GM18861 (cell line): ENCODE measurements at regions not wholly inside any gene's neighbourhood (a gene's known extent, or its start where the extent isn't known, plus 50 kb on each side); places are given as distances from the start of the nearest gene placed in this dataset.
"Not testable (repeated sequence)": the region's sequence is repeated elsewhere in the genome, so short reads cannot be mapped to it uniquely, and the experiment has no call there.

ENCODE experiments used
- ATAC-seq: cut with Tn5 transposase; IDR thresholded peaks from one replicate; pipeline ENCODE4 v1.9.1; 2021; ENCODE audit not compliant: unreplicated experiment

GRCh38 chr3:110958313-110959147 is 113.1 kb upstream of the NECTIN3 start:
- no peak for ATAC-seq

GRCh38 chr3:110965976-110966375 is 105.6 kb upstream of the NECTIN3 start:
- ATAC-seq: no peak

GRCh38 chr3:110966966-110967663 is 104.5 kb upstream of the NECTIN3 start:
- ATAC-seq: no peak

- ATAC-seq: no peak
Measured at GRCh38 chr3:110968076-110968475, 103.5 kb upstream of the NECTIN3 start.

- ATAC-seq: no peak
Measured at GRCh38 chr3:110969229-110970211, 102.1 kb upstream of the NECTIN3 start.

- no peak for ATAC-seq
Measured at GRCh38 chr3:110971010-110971601, 100.5 kb upstream of the NECTIN3 start.

GRCh38 chr3:110973263-110973895 is 98.2 kb upstream of the NECTIN3 start:
- ATAC-seq: no peak

- ATAC-seq: no peak
Measured at GRCh38 chr3:110974902-110975301, 96.7 kb upstream of the NECTIN3 start.

- no peak for ATAC-seq
Measured at GRCh38 chr3:110984456-110985250, 87.0 kb upstream of the NECTIN3 start.

- ATAC-seq: no peak
Measured at GRCh38 chr3:110989446-110989845, 82.2 kb upstream of the NECTIN3 start.

- ATAC-seq: no peak
Measured at GRCh38 chr3:110995461-110996231, 76.0 kb upstream of the NECTIN3 start.

- not testable (repeated sequence) for ATAC-seq
Measured at GRCh38 chr3:110998766-110999165, 72.8 kb upstream of the NECTIN3 start.

GRCh38 chr3:111006485-111006884 is 65.1 kb upstream of the NECTIN3 start:
- not testable (repeated sequence) for ATAC-seq

GRCh38 chr3:111012388-111013248 is 59.0 kb upstream of the NECTIN3 start:
- ATAC-seq: no peak
